GM19438 (cell line): ENCODE measurements at regions not wholly inside any gene's neighbourhood (a gene's known extent, or its start where the extent isn't known, plus 50 kb on each side); places are given as distances from the start of the nearest gene placed in this dataset.

Source experiments
- ATAC-seq: cut with Tn5 transposase; IDR thresholded peaks from one replicate; pipeline ENCODE4 v1.9.1; 2021; ENCODE audit warnings: low read depth; ENCODE audit not compliant: unreplicated experiment

- no peak for ATAC-seq
These were observed 178.7 kb downstream of the EN1 start for GRCh38 chr2:118668431-118669424.

GRCh38 chr2:118667964-118668363 lies 179.5 kb downstream of the EN1 start:
- ATAC-seq: no peak

- no peak for ATAC-seq
These were observed 180.1 kb downstream of the EN1 start for GRCh38 chr2:118667348-118667747.

GRCh38 chr2:118665784-118666529 lies 181.5 kb downstream of the EN1 start:
- no peak for ATAC-seq

DNA sequence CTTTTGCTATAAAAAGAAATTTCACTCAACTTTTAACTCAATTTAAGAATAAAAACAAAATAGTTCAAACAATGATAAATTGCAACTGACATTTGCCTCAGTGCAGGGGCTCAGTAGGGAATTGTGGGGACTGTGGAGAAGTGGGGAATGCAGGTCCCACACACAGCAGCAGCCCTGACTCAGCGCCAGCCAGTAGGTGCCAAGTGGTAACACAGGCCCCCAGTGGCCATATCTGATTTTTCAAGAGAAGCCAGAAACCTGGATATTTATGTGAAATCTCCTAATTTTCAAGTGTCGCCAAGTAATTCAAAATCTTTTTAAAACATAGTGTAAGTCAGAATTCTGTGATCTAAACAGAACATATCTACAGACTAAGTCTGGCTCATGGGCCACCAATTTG lies 186.3 kb downstream of the EN1 start:
- ATAC-seq: no peak

DNA sequence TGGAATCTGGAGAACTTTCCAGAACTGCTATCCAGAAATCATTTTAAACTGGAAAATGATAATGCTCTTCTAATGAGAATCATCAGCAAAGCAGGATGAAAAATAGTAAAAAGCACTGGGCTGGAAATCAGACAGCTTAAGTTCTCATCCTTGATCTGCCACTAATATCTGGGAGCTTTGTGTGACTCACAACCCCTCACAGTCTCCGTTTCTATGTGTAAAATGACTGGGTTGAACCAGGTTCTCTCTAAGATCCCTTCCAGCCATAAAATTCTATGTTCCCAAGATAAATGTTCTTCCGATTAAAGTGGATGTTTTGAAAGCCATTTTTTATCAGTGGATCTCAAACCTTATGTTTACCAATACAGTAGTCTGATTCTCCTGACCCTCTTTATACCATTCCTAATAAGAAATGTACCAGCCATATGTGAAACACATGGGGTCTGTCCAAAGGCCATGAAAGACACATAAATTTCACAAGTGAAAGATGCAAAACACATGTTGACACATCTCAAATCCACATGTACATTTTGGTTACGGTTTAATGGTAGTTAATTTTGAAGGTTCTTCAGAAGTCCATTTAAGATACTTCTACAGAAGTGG lies 188.8 kb downstream of the EN1 start:
- no peak for ATAC-seq

- no peak for ATAC-seq
These were observed 190.0 kb downstream of the EN1 start for GRCh38 chr2:118657466-118657865.

DNA sequence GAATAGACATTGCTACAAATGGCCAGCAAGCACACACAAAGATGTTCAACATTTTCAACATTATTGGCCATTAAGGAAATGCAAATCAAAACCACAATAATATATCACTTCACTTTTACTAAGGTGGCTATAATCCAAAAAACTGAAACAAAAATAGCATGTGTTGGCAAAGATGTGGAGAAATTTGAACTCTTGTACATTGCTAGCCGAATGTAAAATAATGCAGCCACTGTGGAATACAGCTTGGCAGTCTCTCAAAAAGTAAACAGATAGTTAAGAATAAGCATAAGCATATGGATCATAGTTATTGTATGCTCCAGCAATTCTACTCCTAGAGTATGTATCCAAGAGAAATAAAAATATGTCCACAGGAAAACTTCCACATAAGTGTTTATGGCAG lies 192.5 kb downstream of the EN1 start:
- ATAC-seq: no peak

GRCh38 chr2:118650327-118650726 lies 197.1 kb downstream of the EN1 start:
- no peak for ATAC-seq

GRCh38 chr2:118645876-118646275 lies 201.6 kb downstream of the EN1 start:
- ATAC-seq: no peak

DNA sequence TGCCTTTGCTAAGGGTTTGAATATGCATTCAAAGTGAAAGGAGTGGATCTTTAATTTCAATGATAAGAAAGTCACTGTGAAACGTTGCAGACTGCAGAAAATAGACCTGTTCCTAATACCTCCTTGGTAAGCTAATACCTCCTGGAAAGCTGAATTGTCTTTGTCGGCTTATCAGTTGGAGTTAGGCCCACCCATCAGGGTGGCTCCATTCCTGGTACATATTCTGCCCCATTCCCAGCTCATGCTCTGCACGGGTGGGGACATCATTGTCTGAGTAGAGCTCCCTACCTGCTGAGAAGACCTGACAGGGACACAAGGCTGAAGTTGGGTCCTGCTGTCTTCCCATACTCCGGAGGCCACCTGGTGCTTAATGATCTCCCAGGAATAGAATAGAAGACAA lies 203.3 kb downstream of the EN1 start:
- ATAC-seq: no peak

DNA sequence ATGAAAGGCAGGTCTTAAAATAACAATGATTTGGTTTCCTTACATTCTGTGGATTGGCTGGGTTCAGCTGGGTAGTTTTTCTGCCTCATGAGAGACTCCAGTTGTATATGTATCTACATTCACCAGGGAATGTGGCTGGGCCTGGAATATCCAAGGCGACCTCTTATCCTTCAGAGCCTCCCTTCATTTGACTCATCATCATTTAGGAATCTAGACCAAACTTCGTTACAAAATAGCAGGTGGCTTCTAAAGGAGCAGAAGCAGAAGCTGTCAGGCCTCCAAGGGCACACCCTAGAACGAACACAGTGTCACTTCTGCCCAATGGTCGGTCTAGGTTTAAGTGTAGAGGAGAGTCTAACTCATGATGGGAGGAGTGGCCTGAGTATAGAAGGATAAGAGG lies 204.2 kb downstream of the EN1 start:
- no peak for ATAC-seq

DNA sequence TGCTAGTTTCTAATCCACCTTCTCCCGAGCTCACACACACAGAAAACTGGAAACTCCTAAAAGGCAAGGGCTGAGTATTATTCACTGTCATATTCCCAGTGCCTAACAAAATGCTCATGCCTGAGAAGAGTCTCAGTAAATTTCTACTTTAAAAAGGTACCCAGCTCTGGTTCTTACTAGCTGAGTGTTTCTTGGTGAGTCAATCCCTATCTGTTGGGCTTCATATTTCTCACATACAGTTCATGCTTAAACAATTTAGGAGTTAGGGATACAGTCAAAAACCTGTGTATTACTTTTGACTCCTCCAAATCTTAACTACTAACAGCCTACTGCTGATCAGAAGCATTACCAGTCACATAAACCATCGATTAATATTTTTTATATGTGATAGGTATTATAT lies 204.9 kb downstream of the EN1 start:
- ATAC-seq: no peak

GRCh38 chr2:118641711-118642110 lies 205.7 kb downstream of the EN1 start:
- no peak for ATAC-seq

DNA sequence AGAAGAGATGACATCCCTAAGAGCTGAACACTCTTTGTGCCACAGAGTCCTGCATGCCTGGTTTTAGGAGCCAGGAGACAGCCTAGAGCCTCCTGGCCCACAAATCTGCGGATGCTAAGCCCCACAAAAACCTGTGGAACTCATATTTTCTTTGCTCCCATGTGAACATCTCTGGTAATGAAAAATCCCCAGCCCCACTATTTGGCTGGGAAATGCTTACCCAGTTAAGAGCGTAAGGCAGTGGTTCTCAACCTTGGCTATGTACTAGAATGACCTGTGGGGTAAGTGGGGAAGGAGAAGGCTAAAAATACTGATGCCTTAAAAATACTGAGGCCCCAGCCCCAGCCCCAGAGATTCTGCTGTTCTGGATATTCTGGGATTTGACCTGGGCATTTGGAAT lies 208.1 kb downstream of the EN1 start:
- ATAC-seq: no peak

DNA sequence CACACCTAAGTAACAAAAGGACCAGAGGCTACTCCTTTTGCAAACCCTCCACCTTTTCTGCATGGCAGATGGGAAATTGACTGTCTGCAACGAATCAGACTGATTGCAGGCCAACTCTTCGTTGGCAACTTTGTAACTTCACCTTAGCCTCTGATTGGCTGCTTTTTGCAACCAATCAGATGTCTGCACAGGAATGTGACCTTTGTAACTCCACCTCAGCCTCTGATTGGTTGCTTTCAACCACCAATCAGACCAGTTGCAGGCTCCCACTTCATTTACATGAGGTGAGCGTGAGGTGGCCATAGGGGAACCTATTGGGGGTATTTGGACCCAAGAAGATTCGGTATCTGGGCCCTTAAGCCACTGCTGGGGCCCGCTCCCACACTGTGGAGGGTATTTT lies 209.0 kb downstream of the EN1 start:
- ATAC-seq: no peak

- ATAC-seq: no peak
These were observed 211.6 kb downstream of the EN1 start for GRCh38 chr2:118635891-118636290.

DNA sequence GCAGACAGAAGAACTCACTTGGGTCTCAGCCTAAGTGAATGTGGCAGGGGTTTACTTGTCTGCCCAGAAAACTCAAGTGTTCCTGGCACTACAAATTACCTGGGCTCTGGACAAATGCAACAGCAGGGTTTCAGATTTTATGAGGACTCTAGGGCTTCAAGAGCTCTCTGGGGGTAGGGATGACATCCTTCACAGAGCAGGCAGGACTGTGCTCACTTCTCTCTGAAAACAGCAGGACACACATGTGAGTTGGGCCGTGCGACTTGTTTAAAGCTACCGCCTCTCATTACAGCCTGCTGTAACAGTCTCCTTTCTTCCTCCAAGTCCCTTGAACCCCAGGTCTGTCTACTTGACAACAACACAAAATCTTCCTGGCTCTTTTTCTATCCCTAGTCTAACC lies 212.6 kb downstream of the EN1 start:
- no peak for ATAC-seq

DNA sequence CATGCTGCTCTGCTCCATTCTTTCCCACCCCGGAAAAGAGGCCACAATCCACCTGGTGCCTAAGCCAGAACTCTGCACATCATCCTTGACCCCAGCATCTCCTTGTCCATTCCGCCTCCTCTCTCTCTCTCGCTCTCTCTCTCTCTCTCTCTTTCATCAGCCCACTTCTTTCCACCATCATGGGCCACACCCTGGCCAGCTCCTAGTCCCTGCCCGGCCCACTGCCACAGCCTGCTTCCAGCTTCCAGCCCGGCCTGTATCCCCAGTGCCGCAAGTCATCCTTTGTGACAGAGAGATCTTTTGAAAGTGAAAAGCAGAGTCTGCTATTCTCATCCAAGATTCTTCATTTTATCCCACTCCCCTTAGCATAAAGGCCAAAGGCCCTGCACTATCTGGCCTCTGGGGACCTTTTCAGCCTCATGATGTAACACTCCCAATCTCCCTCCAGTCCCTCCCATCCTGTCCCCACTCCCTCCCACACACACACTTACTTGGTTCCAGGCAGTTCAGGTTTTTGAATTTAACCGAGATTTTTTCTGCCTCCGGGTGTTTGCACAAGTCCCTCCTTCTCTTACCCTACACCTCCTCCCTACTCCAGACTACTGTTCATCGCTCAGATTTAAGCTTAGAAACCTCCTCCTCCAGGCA lies 214.0 kb downstream of the EN1 start:
- no peak for ATAC-seq

DNA sequence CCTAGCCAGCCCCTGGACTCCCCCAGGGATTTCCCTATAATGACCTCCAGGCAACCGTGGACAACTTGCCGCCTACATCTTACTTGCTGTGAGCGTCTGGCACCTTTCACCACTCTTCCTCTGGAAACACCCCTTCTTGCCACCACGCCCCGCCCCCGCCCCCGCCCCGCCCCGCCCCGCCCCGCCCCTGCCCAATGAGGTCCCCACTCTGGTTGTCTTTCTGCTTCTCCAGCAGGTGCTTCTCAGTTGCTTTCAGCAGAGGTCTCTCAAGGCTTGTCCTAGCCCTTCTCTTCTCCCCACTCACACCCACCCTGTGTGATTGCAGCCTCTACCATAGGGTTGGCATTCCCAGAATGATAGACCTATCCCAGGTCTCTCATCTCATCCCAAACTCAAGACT lies 214.5 kb downstream of the EN1 start:
- no peak for ATAC-seq

DNA sequence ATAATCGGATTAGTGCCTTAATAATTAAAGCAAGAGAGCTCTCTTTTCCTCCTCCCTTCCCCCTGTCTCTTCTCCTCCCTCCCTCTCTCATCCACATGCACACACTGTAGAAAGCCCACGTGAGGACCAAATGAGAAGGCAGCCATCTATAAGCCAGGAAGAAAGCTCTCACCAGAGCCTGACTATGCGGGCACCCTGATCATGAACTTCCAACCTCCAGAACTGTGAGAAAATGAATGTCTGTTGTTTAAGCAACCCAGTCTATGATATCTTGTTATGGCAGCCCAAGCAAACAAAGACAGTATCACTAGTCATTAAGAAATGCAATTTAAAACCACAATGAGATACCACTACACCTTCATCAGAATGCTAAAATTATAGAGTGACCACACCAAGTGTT lies 220.3 kb downstream of the EN1 start:
- ATAC-seq: no peak
